ENCODE measurements at regions not wholly inside any gene's neighbourhood (a gene's known extent, or its start where the extent isn't known, plus 50 kb on each side); places are given as distances from the start of the nearest gene placed in this dataset.

GRCh38 chr14:78083837-78084236 lies 86.3 kb upstream of the NRXN3 start:
- Mint-ChIP-seq H3K4me3 (no peak overlapping the region), H3K27ac (no peak overlapping the region), H3K36me3 (no peaks in the 10 kb centered on the region), H3K4me1 (no peaks in the 10 kb centered on the region), H3K27me3 (peaks cover 0 to 11% (median 8%) of the 10 kb centered on the region in 5 donors), H3K9me3 (peaks cover 0 to 2% (median 0%) of the 10 kb centered on the region in 11 donors)
- no peak for ATAC-seq
- ChIA-PET POLR2A (no interaction called here), CTCF (no interaction called here)
- intact Hi-C loops (cut with micrococcal nuclease), result no loop called here
- no peak overlapping the region for H3K27ac ChIP-seq (ENCODE audit: low read depth, low read length)
- H3K4me3 ChIP-seq (ENCODE audit: low read length), result no peak overlapping the region
- no peak for DNase-seq
- H3K9me3 ChIP-seq (ENCODE audit: control insufficient read depth in 2 of 3, low read length in 3 of 3), result no peaks in the 10 kb centered on the region
- no peaks in the 10 kb centered on the region for H3K27me3 ChIP-seq (ENCODE audit: control insufficient read depth in 2 of 2, insufficient read depth in 2 of 2, low read length in 2 of 2)
- no peaks in the 10 kb centered on the region for H3K4me1 ChIP-seq (ENCODE audit: control insufficient read depth in 2 of 2, insufficient read depth in 2 of 2, low read length in 2 of 2)
- no peaks in the 10 kb centered on the region for H3K36me3 ChIP-seq (ENCODE audit: control insufficient read depth in 2 of 3, insufficient read depth in 3 of 3, low read length in 3 of 3)

DNA sequence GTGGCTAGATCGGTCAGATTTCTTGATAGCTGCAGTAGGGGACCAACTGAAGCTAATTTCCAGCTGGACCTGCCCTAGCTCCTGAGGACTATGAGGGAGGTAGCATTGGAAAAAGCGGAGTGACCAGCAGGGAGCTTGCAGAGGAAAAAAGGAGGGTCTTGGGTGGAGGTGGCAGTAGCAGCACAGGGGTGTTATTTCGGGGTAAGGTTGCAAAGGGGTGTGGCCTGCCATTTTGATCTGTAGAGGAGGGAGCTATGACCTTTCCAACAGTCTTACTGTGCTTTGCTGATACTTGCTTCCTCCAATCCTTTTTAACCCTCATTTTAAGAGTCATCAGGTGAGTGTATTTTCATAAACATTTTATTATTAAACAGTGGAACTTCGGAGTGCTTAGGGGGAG lies 83.8 kb upstream of the NRXN3 start:
- H3K4me3 ChIP-seq (ENCODE audit: low read length), result no peak overlapping the region
- intact Hi-C loops (cut with micrococcal nuclease), result no loop called here
- ATAC-seq, result no peak
- Mint-ChIP-seq H3K27ac (no peak overlapping the region), H3K36me3 (no peaks in the 10 kb centered on the region), H3K4me1 (no peaks in the 10 kb centered on the region), H3K27me3 (peaks cover 0 to 10% (median 8%) of the 10 kb centered on the region in 5 donors), H3K9me3 (no peaks in the 10 kb centered on the region), H3K4me3 (no peak overlapping the region)
- H3K9me3 ChIP-seq (ENCODE audit: control insufficient read depth in 2 of 3, low read length in 3 of 3), result no peaks in the 10 kb centered on the region
- no peaks in the 10 kb centered on the region for H3K27me3 ChIP-seq (ENCODE audit: control insufficient read depth in 2 of 2, insufficient read depth in 2 of 2, low read length in 2 of 2)
- no peaks in the 10 kb centered on the region for H3K36me3 ChIP-seq (ENCODE audit: control insufficient read depth in 2 of 3, insufficient read depth in 3 of 3, low read length in 3 of 3)
- DNase-seq, result no peak
- H3K4me1 ChIP-seq (ENCODE audit: control insufficient read depth in 2 of 2, insufficient read depth in 2 of 2, low read length in 2 of 2), result no peaks in the 10 kb centered on the region
- POLR2A ChIA-PET, result no interaction called here
- no peak overlapping the region for H3K27ac ChIP-seq (ENCODE audit: low read depth, low read length)
- CTCF ChIA-PET, result no interaction called here

GRCh38 chr14:78088916-78089315 lies 81.3 kb upstream of the NRXN3 start:
- Mint-ChIP-seq H3K27ac (no peak overlapping the region), H3K4me3 (no peak overlapping the region), H3K36me3 (no peaks in the 10 kb centered on the region), H3K27me3 (peaks cover 0 to 23% (median 5%) of the 10 kb centered on the region in 5 donors), H3K9me3 (no peaks in the 10 kb centered on the region), H3K4me1 (no peaks in the 10 kb centered on the region)
- DNase-seq (no peak), ATAC-seq (no peak)
- POLR2A ChIA-PET, result no interaction called here
- Histone ChIP-seq H3K27ac (ENCODE audit: low read depth, low read length) (no peak overlapping the region), H3K4me3 (ENCODE audit: low read length) (no peak overlapping the region), H3K27me3 (ENCODE audit: control insufficient read depth in 2 of 2, insufficient read depth in 2 of 2, low read length in 2 of 2) (no peaks in the 10 kb centered on the region), H3K36me3 (ENCODE audit: control insufficient read depth in 2 of 3, insufficient read depth in 3 of 3, low read length in 3 of 3) (no peaks in the 10 kb centered on the region), H3K9me3 (ENCODE audit: control insufficient read depth in 2 of 3, low read length in 3 of 3) (no peaks in the 10 kb centered on the region), H3K4me1 (ENCODE audit: control insufficient read depth in 2 of 2, insufficient read depth in 2 of 2, low read length in 2 of 2) (no peaks in the 10 kb centered on the region)
- CTCF ChIA-PET, result no interaction called here
- intact Hi-C loops (cut with micrococcal nuclease), result no loop called here

DNA sequence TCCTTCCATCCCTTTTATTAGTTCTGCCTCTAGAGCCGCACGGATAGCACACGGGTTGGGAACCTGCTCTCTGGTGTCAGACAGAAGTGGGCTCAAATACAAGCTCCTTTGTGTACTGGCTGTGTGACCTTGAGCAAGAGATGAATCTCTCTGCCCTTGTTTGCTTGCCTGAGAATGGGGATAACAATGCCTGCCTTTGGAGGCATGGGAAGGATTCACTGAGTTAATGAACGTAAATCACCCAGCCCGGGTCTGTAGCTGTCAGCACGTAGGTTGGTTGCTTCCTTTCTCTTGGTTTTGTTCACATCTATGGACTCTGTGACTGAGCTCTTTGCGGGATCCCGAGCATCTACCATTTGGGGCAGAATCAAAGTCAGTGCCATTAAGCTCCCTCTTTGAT lies 79.3 kb upstream of the NRXN3 start:
- H3K27ac Mint-ChIP-seq, result no peak overlapping the region
- intact Hi-C loops (cut with micrococcal nuclease), result no loop called here
- no peaks in the 10 kb centered on the region for H3K27me3 ChIP-seq (ENCODE audit: control insufficient read depth in 2 of 2, insufficient read depth in 2 of 2, low read length in 2 of 2)
- CTCF ChIA-PET, result no interaction called here
- no peak overlapping the region for H3K27ac ChIP-seq (ENCODE audit: low read depth, low read length)
- H3K27me3 Mint-ChIP-seq, result peaks cover 0 to 30% (median 5%) of the 10 kb centered on the region in 5 donors
- no peaks in the 10 kb centered on the region for H3K9me3 ChIP-seq (ENCODE audit: control insufficient read depth in 2 of 3, low read length in 3 of 3)
- no peak overlapping the region for H3K4me3 Mint-ChIP-seq
- H3K4me3 ChIP-seq (ENCODE audit: low read length), result no peak overlapping the region
- H3K4me1 Mint-ChIP-seq, result no peaks in the 10 kb centered on the region
- H3K36me3 ChIP-seq (ENCODE audit: control insufficient read depth in 2 of 3, insufficient read depth in 3 of 3, low read length in 3 of 3), result no peaks in the 10 kb centered on the region
- H3K9me3 Mint-ChIP-seq, result peaks cover 0 to 2% (median 0%) of the 10 kb centered on the region in 11 donors
- POLR2A ChIA-PET, result no interaction called here
- H3K4me1 ChIP-seq (ENCODE audit: control insufficient read depth in 2 of 2, insufficient read depth in 2 of 2, low read length in 2 of 2), result no peaks in the 10 kb centered on the region
- no peak for ATAC-seq
- H3K36me3 Mint-ChIP-seq, result no peaks in the 10 kb centered on the region
- DNase-seq, result no peak

- H3K4me3 Mint-ChIP-seq, result no peak overlapping the region
- H3K27ac ChIP-seq (ENCODE audit: low read depth, low read length), result no peak overlapping the region
- H3K4me3 ChIP-seq (ENCODE audit: low read length), result no peak overlapping the region
- H3K36me3 ChIP-seq (ENCODE audit: control insufficient read depth in 2 of 3, insufficient read depth in 3 of 3, low read length in 3 of 3), result no peaks in the 10 kb centered on the region
- peaks cover 0 to 30% (median 5%) of the 10 kb centered on the region in 5 donors for H3K27me3 Mint-ChIP-seq
- H3K27ac Mint-ChIP-seq, result no peak overlapping the region
- H3K9me3 Mint-ChIP-seq, result peaks cover 0 to 2% (median 0%) of the 10 kb centered on the region in 11 donors
- intact Hi-C loops (cut with micrococcal nuclease), result no loop called here
- CTCF ChIA-PET, result no interaction called here
- POLR2A ChIA-PET, result no interaction called here
- H3K4me1 Mint-ChIP-seq, result no peaks in the 10 kb centered on the region
- H3K27me3 ChIP-seq (ENCODE audit: control insufficient read depth in 2 of 2, insufficient read depth in 2 of 2, low read length in 2 of 2), result no peaks in the 10 kb centered on the region
- no peak for DNase-seq
- ATAC-seq, result no peak
- H3K4me1 ChIP-seq (ENCODE audit: control insufficient read depth in 2 of 2, insufficient read depth in 2 of 2, low read length in 2 of 2), result no peaks in the 10 kb centered on the region
- H3K9me3 ChIP-seq (ENCODE audit: control insufficient read depth in 2 of 3, low read length in 3 of 3), result no peaks in the 10 kb centered on the region
- H3K36me3 Mint-ChIP-seq, result no peaks in the 10 kb centered on the region
These were observed 78.8 kb upstream of the NRXN3 start for GRCh38 chr14:78091361-78091760.

DNA sequence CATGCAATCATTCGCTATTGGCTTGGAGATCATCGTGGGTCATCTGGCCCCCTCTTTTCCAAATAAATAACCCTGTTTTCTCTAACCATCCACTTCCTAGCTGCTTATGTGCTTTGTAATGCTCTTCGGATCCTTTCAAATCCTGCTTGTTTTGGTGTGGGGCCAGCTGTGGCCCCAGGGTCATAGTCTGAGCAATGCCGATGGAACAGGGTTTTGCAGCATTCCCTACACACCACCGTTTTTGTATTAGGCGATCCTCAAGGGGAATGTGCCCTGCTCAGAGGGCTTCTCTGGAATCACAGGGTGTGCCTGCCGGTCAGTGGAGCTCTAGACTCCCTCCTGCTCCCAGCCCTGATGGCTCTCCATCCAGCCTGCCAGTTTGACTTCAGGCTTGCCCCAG lies 78.1 kb upstream of the NRXN3 start:
- no peak overlapping the region for H3K27ac Mint-ChIP-seq
- peaks cover 0 to 30% (median 5%) of the 10 kb centered on the region in 5 donors for H3K27me3 Mint-ChIP-seq
- H3K36me3 Mint-ChIP-seq, result no peaks in the 10 kb centered on the region
- no peak for ATAC-seq
- ChIA-PET POLR2A (no interaction called here), CTCF (no interaction called here)
- Histone ChIP-seq H3K4me3 (ENCODE audit: low read length) (no peak overlapping the region), H3K36me3 (ENCODE audit: control insufficient read depth in 2 of 3, insufficient read depth in 3 of 3, low read length in 3 of 3) (no peaks in the 10 kb centered on the region), H3K4me1 (ENCODE audit: control insufficient read depth in 2 of 2, insufficient read depth in 2 of 2, low read length in 2 of 2) (no peaks in the 10 kb centered on the region), H3K9me3 (ENCODE audit: control insufficient read depth in 2 of 3, low read length in 3 of 3) (no peaks in the 10 kb centered on the region), H3K27ac (ENCODE audit: low read depth, low read length) (no peak overlapping the region), H3K27me3 (ENCODE audit: control insufficient read depth in 2 of 2, insufficient read depth in 2 of 2, low read length in 2 of 2) (no peaks in the 10 kb centered on the region)
- no peak overlapping the region for H3K4me3 Mint-ChIP-seq
- peaks cover 0 to 2% (median 0%) of the 10 kb centered on the region in 11 donors for H3K9me3 Mint-ChIP-seq
- no peaks in the 10 kb centered on the region for H3K4me1 Mint-ChIP-seq
- DNase-seq, result no peak
- intact Hi-C loops (cut with micrococcal nuclease), result no loop called here

DNA sequence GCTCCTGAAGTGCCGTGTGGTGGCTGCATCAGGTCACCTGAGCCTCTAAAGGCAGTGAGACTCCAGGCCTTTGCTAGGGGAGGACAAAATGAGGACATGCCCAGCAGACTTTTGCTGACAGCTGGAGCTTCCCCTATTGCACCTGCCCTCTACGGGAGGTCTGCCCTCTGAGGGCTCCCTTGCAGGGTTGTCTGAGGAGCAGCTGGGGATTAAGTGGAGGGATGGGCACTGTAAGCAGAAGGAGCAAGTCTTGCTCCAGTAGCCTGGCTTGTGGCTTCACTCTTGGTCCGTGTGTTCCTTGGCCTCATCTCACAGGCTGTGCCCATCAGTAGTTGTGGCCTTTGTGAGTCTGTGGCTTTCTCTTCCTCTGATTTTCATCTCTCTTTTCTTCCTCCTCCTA lies 66.9 kb upstream of the NRXN3 start:
- Histone ChIP-seq H3K4me1 (ENCODE audit: control insufficient read depth in 2 of 2, insufficient read depth in 2 of 2, low read length in 2 of 2) (no peaks in the 10 kb centered on the region), H3K27ac (ENCODE audit: low read depth, low read length) (no peak overlapping the region), H3K36me3 (ENCODE audit: control insufficient read depth in 2 of 3, insufficient read depth in 3 of 3, low read length in 3 of 3) (no peaks in the 10 kb centered on the region), H3K27me3 (ENCODE audit: control insufficient read depth in 2 of 2, insufficient read depth in 2 of 2, low read length in 2 of 2) (no peaks in the 10 kb centered on the region), H3K9me3 (ENCODE audit: control insufficient read depth in 2 of 3, low read length in 3 of 3) (no peaks in the 10 kb centered on the region), H3K4me3 (ENCODE audit: low read length) (no peak overlapping the region)
- ATAC-seq (no peak), DNase-seq (no peak)
- intact Hi-C loops (cut with micrococcal nuclease), result no loop called here
- ChIA-PET CTCF (no interaction called here), POLR2A (no interaction called here)
- no peak overlapping the region for H3K27ac Mint-ChIP-seq
- no peaks in the 10 kb centered on the region for H3K36me3 Mint-ChIP-seq
- H3K4me1 Mint-ChIP-seq, result no peaks in the 10 kb centered on the region
- H3K27me3 Mint-ChIP-seq, result peaks cover 0 to 17% (median 3%) of the 10 kb centered on the region in 5 donors
- H3K9me3 Mint-ChIP-seq, result peaks cover 0 to 6% (median 0%) of the 10 kb centered on the region in 11 donors
- H3K4me3 Mint-ChIP-seq, result no peak overlapping the region

Measured in naive thymus-derived CD4-positive, alpha-beta T cell (primary cell).